Dermis blood vessel endothelial cell (primary cell): ENCODE measurements at regions not wholly inside any gene's neighbourhood (a gene's known extent, or its start where the extent isn't known, plus 50 kb on each side); places are given as distances from the start of the nearest gene placed in this dataset.
"Not testable (repeated sequence)": the region's sequence is repeated elsewhere in the genome, so short reads cannot be mapped to it uniquely, and the experiment has no call there.

Experiments
- DNase-seq: peaks from one replicate; pipeline ENCODE4 v3.0.0; 2010

GRCh38 chr14:49105956-49106355 is 480.2 kb downstream of the RPS29 start:
- DNase-seq: no peak

- DNase-seq: no peak
Observed at GRCh38 chr14:49105512-49105911, 480.7 kb downstream of the RPS29 start.

- DNase-seq: no peak
Observed at GRCh38 chr14:49092345-49092744, 493.8 kb downstream of the RPS29 start.

DNA sequence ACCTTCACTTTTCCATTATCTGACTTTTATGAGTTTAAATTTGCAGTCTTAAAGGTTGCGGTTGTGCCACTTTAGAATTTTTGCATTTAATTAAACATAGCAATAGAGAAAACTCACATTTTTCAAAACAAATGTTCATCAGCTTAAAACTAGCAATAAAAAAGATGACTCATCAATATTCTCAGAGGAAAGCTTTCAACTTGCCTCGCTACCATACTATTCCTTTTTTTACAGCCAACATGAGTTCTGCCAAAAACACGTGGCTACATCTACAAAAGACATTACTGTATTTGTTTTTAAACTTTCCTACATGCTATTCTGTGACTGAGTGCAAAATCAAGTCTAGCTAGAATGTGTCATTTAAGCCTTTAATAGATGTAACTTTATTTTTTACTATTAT is 497.1 kb downstream of the RPS29 start:
- no peak for DNase-seq

GRCh38 chr14:49073292-49073691 is 512.9 kb downstream of the RPS29 start:
- DNase-seq: not testable (repeated sequence)

- no peak for DNase-seq
Observed at GRCh38 chr14:49058511-49058910, 527.7 kb downstream of the RPS29 start.

GRCh38 chr14:49057838-49058510 is 528.2 kb downstream of the RPS29 start:
- no peak for DNase-seq

GRCh38 chr14:49056021-49056420 is 530.2 kb downstream of the RPS29 start:
- no peak for DNase-seq

DNA sequence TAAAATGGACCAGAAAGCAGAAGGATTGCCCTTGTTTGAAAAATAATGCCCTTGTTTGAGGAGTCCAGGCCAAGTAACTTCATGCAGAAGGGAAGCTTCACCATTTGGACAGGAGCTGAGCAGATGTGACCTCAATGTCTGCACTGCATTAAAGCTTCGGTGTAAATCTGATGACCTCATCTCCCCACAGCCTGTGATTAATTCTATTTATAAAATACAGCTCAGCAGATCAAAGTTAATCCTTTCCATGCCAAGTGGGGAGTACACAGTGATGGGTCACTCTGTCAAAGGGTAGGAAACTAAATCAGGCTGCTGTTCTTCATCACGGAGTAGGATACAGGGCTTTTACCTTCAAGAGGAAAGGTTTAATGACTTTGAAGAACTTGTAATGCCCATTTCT is 533.7 kb downstream of the RPS29 start:
- DNase-seq: no peak

- DNase-seq: no peak
Observed at GRCh38 chr14:49051328-49052060, 534.7 kb downstream of the RPS29 start.

GRCh38 chr14:49050822-49051221 is 535.4 kb downstream of the RPS29 start:
- DNase-seq: no peak

- DNase-seq: no peak
Observed at GRCh38 chr14:49049711-49050110, 536.5 kb downstream of the RPS29 start.

- no peak for DNase-seq
Observed at GRCh38 chr14:49044981-49045380, 541.2 kb downstream of the RPS29 start.

- no peak for DNase-seq
Observed at GRCh38 chr14:49036984-49037516, 549.1 kb downstream of the RPS29 start.

DNA sequence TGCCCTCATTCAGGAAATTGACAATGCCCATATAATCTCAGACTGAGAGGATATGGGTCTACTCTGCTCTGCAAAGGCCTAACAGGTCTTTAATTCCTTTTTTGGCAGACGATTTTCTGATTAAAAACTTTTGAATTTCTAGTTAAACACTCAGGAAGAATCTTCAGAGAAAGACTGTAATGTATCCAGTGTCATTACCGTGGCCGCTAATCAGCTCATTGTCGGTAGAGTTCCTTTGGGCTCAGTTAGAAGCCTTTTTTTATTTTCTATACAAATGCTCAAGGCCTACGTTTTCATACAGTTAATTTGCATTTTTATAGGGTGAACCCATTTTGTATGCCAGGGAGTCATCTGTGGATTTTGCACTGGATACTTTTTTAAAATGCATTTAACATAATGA is 549.9 kb downstream of the RPS29 start:
- DNase-seq: no peak

GRCh38 chr14:49033131-49033530 is 553.0 kb downstream of the RPS29 start:
- DNase-seq: no peak

DNA sequence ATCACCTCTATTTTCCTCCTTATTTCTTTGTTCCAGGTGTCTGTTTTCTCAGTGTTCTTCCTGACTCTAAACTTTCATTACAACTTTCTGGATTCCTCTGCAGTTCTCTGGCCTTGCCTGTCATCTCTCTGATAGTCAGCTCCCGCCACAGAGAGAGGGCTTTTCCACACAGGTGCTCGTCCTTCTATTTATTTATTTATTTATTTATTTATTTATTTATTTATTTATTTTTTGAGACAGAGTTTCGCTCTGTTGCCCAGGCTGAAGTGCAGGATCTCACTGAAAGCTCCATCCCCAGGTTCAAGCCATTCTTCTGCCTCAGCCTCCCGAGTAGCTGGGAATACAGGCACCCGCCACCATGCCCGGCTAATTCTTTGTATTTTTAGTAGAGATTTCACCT is 554.5 kb downstream of the RPS29 start:
- not testable (repeated sequence) for DNase-seq

DNA sequence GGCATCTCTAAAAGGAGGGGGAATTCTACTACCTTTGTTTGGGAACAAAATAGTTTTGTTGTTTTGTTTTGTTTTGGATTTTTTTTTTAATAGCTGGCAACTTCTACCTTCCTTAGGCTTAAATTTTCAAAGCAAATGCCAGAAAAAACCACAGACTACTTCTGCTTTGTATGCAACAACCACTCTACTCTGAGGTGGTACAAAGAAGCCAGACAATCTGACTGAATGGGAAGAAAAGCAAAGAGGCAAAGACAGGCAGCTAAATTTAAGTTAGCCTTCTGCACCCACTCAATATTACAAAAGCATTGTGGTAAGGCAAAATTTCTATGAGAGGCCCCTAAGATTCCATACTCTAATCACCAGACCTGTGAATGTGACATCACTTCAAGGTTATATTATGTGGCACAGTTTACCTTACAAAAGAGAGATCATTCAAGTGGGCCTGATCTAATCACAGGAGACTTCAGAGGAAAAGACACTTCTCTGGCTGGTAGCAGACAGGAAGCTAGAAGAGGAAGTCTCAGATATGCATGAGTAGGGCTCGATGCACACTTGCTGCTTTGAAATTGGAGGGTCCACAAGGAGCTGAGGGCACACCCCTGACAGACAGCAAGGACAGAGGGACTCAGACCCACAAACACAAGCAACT is 566.6 kb downstream of the RPS29 start:
- no peak for DNase-seq

DNA sequence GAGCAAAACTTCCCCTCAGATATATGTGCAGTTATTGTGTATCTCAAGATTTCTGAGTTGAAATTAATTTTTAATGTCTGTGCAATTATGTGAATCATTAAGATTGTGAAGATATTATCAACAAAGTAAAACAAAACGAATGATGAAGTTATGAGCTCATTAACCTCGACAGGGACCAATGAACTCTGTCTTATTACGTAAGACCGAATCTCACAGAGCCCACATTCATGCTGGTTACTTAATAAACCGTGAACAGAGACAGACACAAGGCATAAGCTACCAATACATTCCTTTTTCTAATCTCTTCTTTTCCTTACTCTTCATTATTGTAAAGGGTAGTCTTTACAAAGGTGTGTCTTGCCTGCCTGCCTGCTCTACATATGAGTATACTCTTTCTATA is 568.7 kb downstream of the RPS29 start:
- DNase-seq: no peak

DNA sequence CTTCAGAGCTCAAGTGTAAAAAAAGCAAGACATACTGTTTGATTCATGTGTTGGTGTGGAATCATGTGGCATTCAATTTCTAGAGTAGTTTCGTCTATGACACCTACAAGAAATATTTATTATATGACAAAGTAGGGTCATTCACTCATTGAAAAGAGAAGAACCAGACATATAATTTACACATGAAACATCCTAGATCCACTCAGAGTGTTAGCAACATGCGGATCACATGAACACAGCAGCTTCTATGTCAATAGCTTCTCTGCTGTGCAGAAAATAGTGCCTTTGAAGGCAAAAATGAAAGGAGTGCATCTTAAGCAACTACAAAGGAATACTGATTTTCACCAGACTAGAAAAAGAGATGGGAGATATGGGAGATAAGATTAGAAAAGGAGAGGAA is 569.8 kb downstream of the RPS29 start:
- no peak for DNase-seq

- DNase-seq: no peak
Observed at GRCh38 chr14:49014476-49014875, 571.7 kb downstream of the RPS29 start.

DNA sequence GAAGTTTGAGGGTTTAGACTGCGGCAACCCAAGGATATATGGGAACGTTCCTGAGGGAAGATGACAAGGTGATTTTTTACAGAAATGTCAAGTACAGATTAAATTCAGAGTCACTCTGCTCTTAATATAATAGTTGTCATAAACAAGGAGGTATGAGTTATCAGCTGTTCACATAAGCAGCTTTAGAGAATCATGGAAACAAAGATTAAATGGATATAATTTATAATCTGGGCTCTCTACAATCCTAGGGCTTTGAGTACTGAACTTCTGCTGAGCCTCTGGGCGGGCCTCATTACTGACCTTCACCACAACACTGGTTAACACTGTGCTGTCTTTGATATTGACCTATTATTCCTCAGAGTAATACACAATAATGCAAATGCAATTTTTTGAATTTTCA is 577.8 kb downstream of the RPS29 start:
- DNase-seq: no peak

GRCh38 chr14:48991141-48991540 is 595.0 kb downstream of the RPS29 start:
- no peak for DNase-seq
